Glutamatergic neuron (in vitro differentiated cells): ENCODE measurements at regions not wholly inside any gene's neighbourhood (a gene's known extent, or its start where the extent isn't known, plus 50 kb on each side); places are given as distances from the start of the nearest gene placed in this dataset.

Source experiments
- DNase-seq: peaks from one replicate; pipeline ENCODE4 v3.0.0; 2022
- H3K27ac Mint-ChIP-seq: one replicate; pipeline ENCODE4 v1.8.0; 2020; ENCODE audit warnings: mild to moderate bottlenecking, mixed read lengths, inconsistent platforms; ENCODE audit not compliant: unreplicated experiment
- H3K27me3 Mint-ChIP-seq: one replicate; pipeline ENCODE4 v1.8.0; 2020; ENCODE audit warnings: mild to moderate bottlenecking, moderate library complexity, mixed read lengths, inconsistent platforms; ENCODE audit not compliant: unreplicated experiment
- H3K36me3 Mint-ChIP-seq: one replicate; pipeline ENCODE4 v1.8.0; 2020; ENCODE audit warnings: mild to moderate bottlenecking, mixed read lengths, inconsistent platforms; ENCODE audit not compliant: unreplicated experiment
- H3K4me1 Mint-ChIP-seq: one replicate; pipeline ENCODE4 v1.8.0; 2020; ENCODE audit warnings: mild to moderate bottlenecking, low read depth, mixed read lengths, inconsistent platforms; ENCODE audit not compliant: unreplicated experiment
- H3K4me3 Mint-ChIP-seq: one replicate; pipeline ENCODE4 v1.8.0; 2020; ENCODE audit warnings: mild to moderate bottlenecking, mixed read lengths, inconsistent platforms; ENCODE audit not compliant: unreplicated experiment
- H3K9me3 Mint-ChIP-seq: one replicate; pipeline ENCODE4 v1.8.0; 2020; ENCODE audit warnings: mild to moderate bottlenecking, moderate library complexity, mixed read lengths, inconsistent platforms; ENCODE audit not compliant: unreplicated experiment
- CTCF ChIP-seq: fragments of 200-600 bp; sonication (generic); IDR thresholded peaks from one replicate; pipeline ENCODE4 v1.5.0; 2021; ENCODE audit not compliant: partially characterized antibody, unreplicated experiment

- H3K9me3 Mint-ChIP-seq = no peaks in the 10 kb centered on the region
- no peak overlapping the region for H3K27ac Mint-ChIP-seq
- no peak for DNase-seq
- no peak for TF ChIP-seq CTCF
- H3K4me1 Mint-ChIP-seq = no peaks in the 10 kb centered on the region
- no peak overlapping the region for H3K4me3 Mint-ChIP-seq
- H3K36me3 Mint-ChIP-seq = peaks cover 8% of the 10 kb centered on the region
- H3K27me3 Mint-ChIP-seq = no peaks in the 10 kb centered on the region
Measured at GRCh38 chr5:104702212-104702611, 1139.6 kb upstream of the NUDT12 start.

GRCh38 chr5:104699438-104699837, 1136.8 kb upstream of the NUDT12 start:
- Mint-ChIP-seq H3K27ac (no peak overlapping the region), H3K27me3 (no peaks in the 10 kb centered on the region), H3K9me3 (no peaks in the 10 kb centered on the region), H3K4me1 (no peaks in the 10 kb centered on the region), H3K36me3 (peaks cover 8% of the 10 kb centered on the region), H3K4me3 (no peak overlapping the region)
- TF ChIP-seq CTCF = no peak
- DNase-seq = no peak

GRCh38 chr5:104661256-104661655, 1098.7 kb upstream of the NUDT12 start:
- H3K4me3 Mint-ChIP-seq = no peak overlapping the region
- no peak for TF ChIP-seq CTCF
- DNase-seq = no peak
- H3K9me3 Mint-ChIP-seq = peaks cover 2% of the 10 kb centered on the region
- no peaks in the 10 kb centered on the region for H3K4me1 Mint-ChIP-seq
- H3K36me3 Mint-ChIP-seq = no peaks in the 10 kb centered on the region
- H3K27me3 Mint-ChIP-seq = no peaks in the 10 kb centered on the region
- no peak overlapping the region for H3K27ac Mint-ChIP-seq

GRCh38 chr5:104659497-104659896, 1096.9 kb upstream of the NUDT12 start:
- Mint-ChIP-seq H3K36me3 (peaks cover 3% of the 10 kb centered on the region), H3K4me1 (no peaks in the 10 kb centered on the region), H3K27me3 (no peaks in the 10 kb centered on the region), H3K9me3 (no peaks in the 10 kb centered on the region), H3K4me3 (no peak overlapping the region), H3K27ac (no peak overlapping the region)
- DNase-seq = no peak
- no peak for TF ChIP-seq CTCF

GRCh38 chr5:104652271-104652861, 1089.8 kb upstream of the NUDT12 start:
- no peak overlapping the region for H3K4me3 Mint-ChIP-seq
- TF ChIP-seq CTCF = no peak
- peaks cover 7% of the 10 kb centered on the region for H3K36me3 Mint-ChIP-seq
- H3K27me3 Mint-ChIP-seq = peaks cover 5% of the 10 kb centered on the region
- no peak overlapping the region for H3K27ac Mint-ChIP-seq
- DNase-seq = no peak
- peaks cover 16% of the 10 kb centered on the region for H3K4me1 Mint-ChIP-seq
- H3K9me3 Mint-ChIP-seq = peaks cover 8% of the 10 kb centered on the region
